Muscle of leg (tissue), 3 donors: ENCODE measurements at regions not wholly inside any gene's neighbourhood (a gene's known extent, or its start where the extent isn't known, plus 50 kb on each side); places are given as distances from the start of the nearest gene placed in this dataset.

Experiments
- DNase-seq: peaks from one replicate; pipeline ENCODE4 v3.0.0; 2013
- H3K27ac ChIP-seq: one replicate; pipeline ENCODE4 v1.5.1; 2013; ENCODE audit warnings: mild to moderate bottlenecking, low read length, control low read depth
- H3K27me3 ChIP-seq: one replicate; pipeline ENCODE4 v1.6.1; 2013; ENCODE audit warnings: low read length; ENCODE audit not compliant: control insufficient read depth, insufficient read depth
- H3K36me3 ChIP-seq: one replicate; pipeline ENCODE4 v1.6.1; 2013; ENCODE audit warnings: low read length; ENCODE audit not compliant: control insufficient read depth, insufficient read depth
- H3K4me1 ChIP-seq: one replicate; pipeline ENCODE4 v1.6.1; 2013; ENCODE audit warnings: low read length; ENCODE audit not compliant: control insufficient read depth, insufficient read depth
- H3K4me3 ChIP-seq: one replicate; pipeline ENCODE4 v1.5.1; 2013; ENCODE audit warnings: low read length, control low read depth
- H3K9me3 ChIP-seq: replicated peaks from 2 replicates; pipeline ENCODE4 v1.6.1; 2013; ENCODE audit warnings: low read depth, low read length; ENCODE audit not compliant: control insufficient read depth
- WGBS: methylation state at CpG from one replicate; pipeline ENCODE4 v1.1.5; 2013; ENCODE audit warnings: missing lambda C conversion rate; ENCODE audit not compliant: insufficient coverage; 5-methylcytosine and 5-hydroxymethylcytosine counted together

- H3K4me1 ChIP-seq = no peaks in the 10 kb centered on the region
- no peak overlapping the region for H3K27ac ChIP-seq
- no peak for DNase-seq
- no peak overlapping the region for H3K4me3 ChIP-seq
- no peaks in the 10 kb centered on the region for H3K27me3 ChIP-seq
- H3K36me3 ChIP-seq = no peaks in the 10 kb centered on the region
- 40% methylated on average over 1 of the region's 1 CpG for WGBS
- H3K9me3 ChIP-seq = no peaks in the 10 kb centered on the region
These were observed 154.2 kb upstream of the DEPDC1 start for GRCh38 chr1:68651115-68651514.

DNA sequence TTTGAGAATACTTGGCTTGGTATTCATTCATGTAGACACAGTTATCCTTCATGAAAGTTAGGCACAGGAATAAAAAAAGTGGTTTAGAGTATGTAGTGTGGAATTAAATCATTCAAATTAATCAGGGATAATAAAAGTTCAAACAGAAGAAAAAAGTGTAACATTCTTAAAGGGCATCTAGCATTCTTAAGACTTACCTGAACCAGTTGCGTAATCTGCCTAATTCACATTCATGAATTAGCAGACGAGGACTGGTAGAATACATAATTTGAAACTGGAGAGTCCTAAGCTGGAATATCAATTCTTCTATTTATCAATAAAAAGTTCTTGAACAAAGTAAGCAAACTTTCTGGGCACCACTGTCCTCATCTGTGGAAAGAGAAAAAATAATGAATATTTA lies 157.0 kb upstream of the DEPDC1 start:
- Histone ChIP-seq H3K27me3 (no peaks in the 10 kb centered on the region), H3K9me3 (no peaks in the 10 kb centered on the region), H3K4me1 (no peaks in the 10 kb centered on the region), H3K36me3 (no peaks in the 10 kb centered on the region), H3K27ac (no peak overlapping the region), H3K4me3 (no peak overlapping the region)
- WGBS = no CpG with 5 or more reads among the region's 2 CpGs
- no peak for DNase-seq

GRCh38 chr1:68673771-68674170 lies 176.9 kb upstream of the DEPDC1 start:
- peak; percentile 27 for DNase-seq
- Histone ChIP-seq H3K4me3 (no peak overlapping the region), H3K27me3 (no peaks in the 10 kb centered on the region), H3K36me3 (no peaks in the 10 kb centered on the region), H3K4me1 (no peaks in the 10 kb centered on the region), H3K27ac (no peak overlapping the region), H3K9me3 (no peaks in the 10 kb centered on the region)
- WGBS = no CpG with 5 or more reads among the region's 4 CpGs

GRCh38 chr1:68675336-68675735 lies 178.5 kb upstream of the DEPDC1 start:
- Histone ChIP-seq H3K27me3 (no peaks in the 10 kb centered on the region), H3K27ac (no peak overlapping the region), H3K4me1 (no peaks in the 10 kb centered on the region)

GRCh38 chr1:68677684-68678351 lies 180.9 kb upstream of the DEPDC1 start:
- Histone ChIP-seq H3K4me1 (no peaks in the 10 kb centered on the region), H3K27ac (no peak overlapping the region), H3K27me3 (no peaks in the 10 kb centered on the region), H3K9me3 (no peaks in the 10 kb centered on the region), H3K4me3 (no peak overlapping the region), H3K36me3 (no peaks in the 10 kb centered on the region)
- no peak for DNase-seq
- no CpG with 5 or more reads among the region's 1 CpG for WGBS

More at GRCh38 chr1:68675336-68675735, 178.5 kb upstream of the DEPDC1 start:
- H3K4me3 ChIP-seq = no peak overlapping the region
- H3K9me3 ChIP-seq = no peaks in the 10 kb centered on the region
- no peak for DNase-seq
- H3K36me3 ChIP-seq = no peaks in the 10 kb centered on the region

DNA sequence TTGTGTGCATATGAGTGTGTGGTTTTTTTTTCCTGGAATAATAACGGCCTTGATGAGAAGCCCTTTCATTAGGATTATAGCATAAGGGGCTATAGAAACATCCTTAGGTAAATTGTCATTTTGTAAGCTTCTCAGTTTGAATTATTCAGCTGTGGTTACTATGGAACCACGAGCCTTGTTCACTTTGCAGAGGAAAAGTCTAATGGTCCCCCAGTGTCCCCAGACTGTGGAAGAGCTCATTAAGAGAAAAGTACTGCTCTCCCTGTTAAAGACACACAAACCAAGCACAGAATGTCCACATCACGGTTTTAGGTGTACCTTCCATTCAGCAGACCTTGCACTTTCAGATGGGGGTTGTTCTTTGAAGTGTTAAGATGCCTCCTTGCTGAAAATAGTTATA lies 199.3 kb upstream of the DEPDC1 start:
- Histone ChIP-seq H3K9me3 (no peaks in the 10 kb centered on the region), H3K27me3 (no peaks in the 10 kb centered on the region), H3K4me1 (no peaks in the 10 kb centered on the region), H3K36me3 (no peaks in the 10 kb centered on the region), H3K4me3 (no peak overlapping the region), H3K27ac (no peak overlapping the region)
- no peak for DNase-seq
- 67% methylated on average over 1 of the region's 3 CpGs for WGBS

GRCh38 chr1:68703921-68704354 lies 207.1 kb upstream of the DEPDC1 start:
- no CpG with 5 or more reads among the region's 2 CpGs for WGBS
- no peak overlapping the region for H3K27ac ChIP-seq
- no peak for DNase-seq

DNA sequence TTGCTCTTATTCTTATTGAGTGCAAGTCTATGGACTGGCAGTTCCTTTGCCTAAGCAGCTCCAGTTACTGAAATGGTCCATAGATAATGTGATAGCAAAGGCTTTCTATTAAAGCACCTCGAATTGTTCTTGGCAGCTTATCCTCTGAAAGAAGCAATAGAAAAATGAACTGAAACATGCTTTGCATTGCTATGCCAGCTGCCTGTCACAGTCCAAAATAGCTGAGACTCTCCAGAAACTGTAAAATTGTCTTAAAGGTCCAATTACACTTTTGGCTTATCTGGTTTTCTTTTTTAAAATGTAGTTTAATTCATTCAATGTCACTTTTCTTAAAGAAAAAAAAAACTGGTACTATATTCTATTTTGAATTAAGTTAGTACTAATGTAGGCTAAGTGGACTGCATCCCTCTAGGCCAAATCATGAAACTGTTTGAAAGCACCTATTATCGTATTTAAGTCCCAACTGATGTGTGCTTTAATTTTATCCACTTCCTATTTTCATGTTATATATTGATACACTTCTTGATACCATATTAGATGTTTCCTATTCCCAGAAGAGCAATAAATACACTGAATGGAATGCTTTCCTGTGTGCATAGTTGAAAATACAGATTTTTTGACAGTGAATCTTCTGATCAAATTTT lies 208.0 kb upstream of the DEPDC1 start:
- peaks cover 5% of the 10 kb centered on the region for H3K9me3 ChIP-seq
- H3K27me3 ChIP-seq = no peaks in the 10 kb centered on the region
- WGBS = 67% methylated on average over 1 of the region's 2 CpGs
- no peaks in the 10 kb centered on the region for H3K36me3 ChIP-seq
- peak; percentile 33 for DNase-seq
- no peaks in the 10 kb centered on the region for H3K4me1 ChIP-seq
- H3K4me3 ChIP-seq = no peak overlapping the region
- no peak overlapping the region for H3K27ac ChIP-seq

More at GRCh38 chr1:68703921-68704354, 207.1 kb upstream of the DEPDC1 start:
- no peaks in the 10 kb centered on the region for H3K36me3 ChIP-seq
- H3K4me3 ChIP-seq = no peak overlapping the region
- no peaks in the 10 kb centered on the region for H3K4me1 ChIP-seq
- H3K9me3 ChIP-seq = no peaks in the 10 kb centered on the region
- no peaks in the 10 kb centered on the region for H3K27me3 ChIP-seq

- no peak overlapping the region for H3K4me3 ChIP-seq
- H3K9me3 ChIP-seq = peaks cover 9% of the 10 kb centered on the region
- no peaks in the 10 kb centered on the region for H3K27me3 ChIP-seq
- no peak overlapping the region for H3K27ac ChIP-seq
- DNase-seq = no peak
- H3K36me3 ChIP-seq = no peaks in the 10 kb centered on the region
- no peaks in the 10 kb centered on the region for H3K4me1 ChIP-seq
These were observed 208.6 kb upstream of the DEPDC1 start for GRCh38 chr1:68705466-68705865.

GRCh38 chr1:68706639-68707317 lies 209.9 kb upstream of the DEPDC1 start:
- no peak for DNase-seq
- H3K4me3 ChIP-seq = no peak overlapping the region
- peaks cover 9% of the 10 kb centered on the region for H3K9me3 ChIP-seq
- no peak overlapping the region for H3K27ac ChIP-seq
- H3K36me3 ChIP-seq = no peaks in the 10 kb centered on the region
- no CpG with 5 or more reads among the region's 4 CpGs for WGBS
- H3K27me3 ChIP-seq = no peaks in the 10 kb centered on the region
- no peaks in the 10 kb centered on the region for H3K4me1 ChIP-seq
